KG1 (cell line): ENCODE measurements at regions not wholly inside any gene's neighbourhood (a gene's known extent, or its start where the extent isn't known, plus 50 kb on each side); places are given as distances from the start of the nearest gene placed in this dataset.
"Not testable (repeated sequence)": the region's sequence is repeated elsewhere in the genome, so short reads cannot be mapped to it uniquely, and the experiment has no call there.

ENCODE experiments used
- DNase-seq: peaks from one replicate; lab custom pipeline; 2025; lab: John Stamatoyannopoulos, UW

DNA sequence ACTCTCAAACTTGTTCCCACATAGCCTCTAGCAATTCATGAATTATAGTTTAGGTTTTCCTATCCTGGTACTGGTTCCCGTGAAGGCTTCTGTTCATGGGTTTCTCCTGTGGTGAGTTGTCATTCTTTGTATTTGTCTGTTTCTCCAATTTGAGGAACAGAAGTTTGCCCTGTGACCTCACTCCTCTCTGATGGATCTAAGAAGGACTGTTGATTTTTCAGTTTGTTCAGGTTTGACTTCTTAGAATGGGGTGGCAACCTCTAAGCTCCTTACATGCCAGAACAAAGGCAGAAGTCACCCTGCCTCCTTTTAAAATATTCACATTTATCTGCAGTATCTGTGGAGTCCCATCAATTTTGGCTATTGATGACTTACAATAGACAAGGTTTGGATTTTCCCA is 354.0 kb downstream of the SPRY2 start:
- DNase-seq = no peak

DNA sequence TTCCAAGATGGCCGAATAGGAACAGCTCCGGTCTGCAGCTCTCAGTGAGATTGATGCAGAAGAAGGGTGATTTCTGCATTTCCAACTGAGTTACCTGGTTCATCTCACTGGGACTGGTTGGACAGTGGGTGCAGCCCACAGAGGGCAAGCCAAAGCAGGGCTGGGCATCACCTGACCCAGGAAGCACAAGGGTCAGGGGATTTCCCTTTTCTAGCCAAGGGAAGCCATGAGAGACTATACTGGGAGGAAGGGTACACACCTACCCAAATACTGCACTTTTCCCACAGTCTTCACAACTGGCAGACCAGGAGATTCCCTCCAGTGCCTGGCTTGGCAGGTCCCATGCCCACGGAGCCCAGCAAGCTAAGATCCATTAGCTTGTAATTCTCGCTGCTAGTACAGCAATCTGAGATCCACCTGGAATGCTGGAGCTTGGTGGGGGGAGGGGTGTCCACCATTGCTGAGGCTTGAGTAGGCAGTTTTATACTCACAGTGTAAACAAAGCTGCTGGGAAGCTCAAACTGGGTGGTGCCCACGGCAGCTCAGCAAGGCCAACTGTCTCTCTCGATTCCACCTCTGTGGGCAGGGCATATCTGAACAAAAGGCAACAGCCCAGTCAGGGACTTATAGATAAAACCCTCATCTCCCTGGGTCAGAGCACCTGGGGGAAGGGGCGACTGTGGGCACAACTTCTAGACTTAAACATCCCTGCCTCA is 365.8 kb downstream of the SPRY2 start:
- not testable (repeated sequence) for DNase-seq

DNA sequence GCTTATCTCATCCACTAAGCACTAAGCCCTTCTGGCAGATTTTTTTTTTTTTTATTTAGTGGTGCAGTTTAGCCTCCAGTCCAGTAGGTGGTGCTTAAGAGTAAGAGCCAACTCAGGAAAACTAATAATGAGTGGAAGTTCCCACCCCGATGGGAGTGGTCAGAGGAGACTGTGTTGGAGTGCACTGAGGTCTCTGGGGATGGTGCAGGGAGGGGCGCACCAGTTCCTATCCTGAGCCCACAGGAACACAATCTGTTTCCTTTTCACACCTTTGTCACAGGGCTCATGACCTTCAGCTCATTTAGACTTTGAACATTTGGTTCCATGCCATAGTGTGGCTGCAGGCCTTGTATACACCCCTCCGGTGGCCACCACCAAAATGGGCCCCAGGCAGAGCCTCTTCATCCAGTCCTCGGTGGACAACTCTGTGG is 367.4 kb downstream of the SPRY2 start:
- no peak for DNase-seq

DNA sequence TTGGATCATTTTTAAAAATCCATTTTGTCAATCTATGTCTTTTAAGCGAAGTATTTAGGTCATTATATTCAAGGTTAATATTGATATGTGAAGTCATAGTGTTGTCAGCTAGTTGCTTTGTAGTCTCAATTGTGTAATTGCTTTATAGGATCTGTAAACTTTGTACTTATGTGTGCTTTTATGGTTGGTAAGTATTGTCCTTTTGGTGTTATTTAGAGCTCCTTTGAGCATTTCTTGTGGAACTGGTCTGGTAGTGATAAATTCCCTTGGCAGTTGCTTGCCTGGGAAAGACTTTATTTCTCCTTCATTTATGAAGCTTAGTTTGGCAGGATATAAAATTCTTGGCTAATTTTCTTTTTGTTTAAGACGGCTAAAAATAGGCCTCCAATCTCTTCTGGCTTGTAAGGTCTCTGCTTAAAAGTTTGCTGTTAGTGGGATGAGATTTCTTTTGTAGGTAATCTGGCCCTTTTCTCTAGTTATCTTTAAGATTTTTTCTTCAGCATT is 368.8 kb downstream of the SPRY2 start:
- DNase-seq = no peak

DNA sequence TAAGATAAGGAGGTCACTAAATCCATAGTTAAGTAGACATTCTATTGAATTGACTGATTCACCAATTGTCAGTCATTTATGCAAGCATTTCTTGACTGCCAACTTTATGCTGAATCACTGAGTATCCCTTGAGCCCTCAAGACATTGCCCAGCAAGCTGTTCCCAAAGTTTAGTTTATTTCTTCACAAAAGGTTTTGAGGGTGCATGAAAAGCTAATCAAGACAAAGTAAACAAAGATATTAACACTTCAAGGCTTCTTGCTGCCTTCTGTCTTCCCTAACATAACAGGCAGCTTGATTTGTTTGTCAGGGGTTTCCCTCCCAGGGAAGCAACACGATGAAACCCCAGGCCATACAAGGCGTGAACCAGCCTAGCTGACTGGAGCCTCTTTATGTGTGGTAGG is 374.4 kb downstream of the SPRY2 start:
- DNase-seq = no peak

DNA sequence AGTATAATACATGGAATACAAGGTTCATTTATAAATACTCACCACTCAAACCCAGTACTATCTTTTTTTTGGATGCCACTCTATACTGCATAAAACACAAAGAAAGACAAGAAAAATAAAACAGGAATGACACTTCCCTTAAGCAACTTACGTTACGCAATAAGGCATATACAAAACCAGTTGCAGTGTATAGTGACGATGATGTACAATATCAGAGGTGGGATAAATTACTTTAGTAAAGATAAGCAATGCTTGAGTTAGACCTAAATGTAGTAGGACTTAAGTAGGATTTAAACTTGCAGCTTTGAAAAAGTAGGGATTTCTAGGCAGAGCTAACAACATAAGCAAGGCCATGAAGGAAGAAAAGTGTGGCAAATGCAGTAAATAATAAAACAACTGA is 374.9 kb downstream of the SPRY2 start:
- no peak for DNase-seq

DNA sequence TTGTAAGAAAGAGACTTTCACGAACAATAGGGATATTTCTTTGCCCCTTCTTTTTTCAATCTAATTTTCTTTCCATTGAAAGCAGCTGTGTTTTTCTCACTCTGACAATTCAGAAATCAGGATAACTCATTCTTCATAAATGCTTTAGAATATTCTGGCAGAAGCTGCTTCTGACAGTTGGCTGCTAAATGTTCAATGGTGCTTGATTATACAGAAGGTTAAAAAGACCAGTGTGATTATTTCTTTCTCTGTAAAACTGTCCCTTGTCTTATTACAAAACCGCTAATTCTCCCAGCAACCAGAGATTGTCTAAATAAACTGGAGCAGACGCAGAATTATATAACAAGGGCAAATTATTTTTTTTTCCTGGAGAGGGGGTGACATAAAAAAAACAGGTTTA is 394.4 kb downstream of the SPRY2 start:
- DNase-seq = no peak

DNA sequence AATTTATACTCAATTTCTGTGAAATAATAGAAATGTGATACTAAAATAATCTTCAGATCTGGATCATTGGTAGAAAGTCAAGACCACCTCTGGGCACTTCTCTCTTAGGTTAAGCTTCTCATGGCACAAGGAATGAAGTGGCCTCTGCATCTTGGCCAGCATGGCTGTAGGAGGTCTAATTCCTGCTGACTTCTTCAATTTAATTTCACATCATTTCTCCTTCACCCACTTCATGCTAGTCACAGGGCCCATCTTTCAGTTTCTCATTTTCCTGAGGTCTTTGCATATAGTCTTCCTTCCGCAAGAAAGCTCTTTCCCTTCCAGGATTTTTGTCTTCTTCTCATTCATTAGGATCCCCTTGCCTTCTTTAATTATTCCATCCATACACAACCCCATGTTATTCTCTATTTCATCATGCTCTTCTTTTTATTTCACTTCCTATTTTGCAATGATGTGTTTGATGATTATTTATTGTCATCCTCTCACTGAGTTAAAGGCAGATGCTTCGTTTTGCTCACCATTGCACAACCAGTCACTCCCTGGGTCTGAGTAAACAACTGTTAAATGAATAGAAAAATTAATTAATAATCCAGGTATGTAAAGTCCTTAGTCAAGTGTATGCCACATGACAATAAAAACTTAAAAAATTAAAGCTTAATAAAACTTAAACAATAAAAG is 397.4 kb downstream of the SPRY2 start:
- no peak for DNase-seq

DNA sequence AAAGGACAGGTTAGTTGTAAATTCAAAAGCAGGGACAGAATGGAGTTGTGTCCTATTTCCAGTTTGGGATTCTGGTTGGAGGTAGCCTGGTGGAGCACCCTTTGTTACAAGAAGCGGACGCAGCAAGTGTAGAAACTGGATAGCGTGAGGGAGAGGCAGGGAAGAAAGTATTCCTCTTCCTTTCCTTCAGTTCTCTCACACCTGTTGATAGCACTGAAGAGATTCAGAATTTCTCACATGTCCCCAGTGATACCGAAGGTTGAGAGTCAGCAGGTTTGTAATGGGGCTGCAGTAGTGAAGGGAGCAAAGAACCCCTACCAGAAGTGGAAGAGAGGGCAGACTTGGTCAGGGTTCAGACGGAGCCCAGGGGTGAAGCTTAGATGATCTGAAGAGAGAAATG is 399.2 kb downstream of the SPRY2 start:
- no peak for DNase-seq

DNA sequence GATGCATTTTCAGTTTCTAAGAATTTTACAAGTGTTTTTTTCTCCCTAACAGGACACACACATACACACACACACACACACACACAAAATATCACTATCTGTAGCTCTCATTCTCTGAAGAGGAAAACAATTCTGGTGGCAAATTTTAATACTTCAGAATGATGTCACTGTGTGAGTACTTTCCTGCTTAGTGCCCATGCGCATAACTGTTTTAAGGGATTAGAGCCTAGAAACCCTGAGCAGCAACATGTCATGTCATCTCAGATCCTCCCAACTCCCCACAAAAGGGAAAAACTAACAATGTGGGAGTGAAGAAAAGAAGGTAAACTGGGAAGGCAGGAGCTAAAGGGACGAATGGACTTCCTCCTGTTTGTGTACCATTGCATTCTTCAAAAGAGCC is 401.2 kb downstream of the SPRY2 start:
- no peak for DNase-seq

DNA sequence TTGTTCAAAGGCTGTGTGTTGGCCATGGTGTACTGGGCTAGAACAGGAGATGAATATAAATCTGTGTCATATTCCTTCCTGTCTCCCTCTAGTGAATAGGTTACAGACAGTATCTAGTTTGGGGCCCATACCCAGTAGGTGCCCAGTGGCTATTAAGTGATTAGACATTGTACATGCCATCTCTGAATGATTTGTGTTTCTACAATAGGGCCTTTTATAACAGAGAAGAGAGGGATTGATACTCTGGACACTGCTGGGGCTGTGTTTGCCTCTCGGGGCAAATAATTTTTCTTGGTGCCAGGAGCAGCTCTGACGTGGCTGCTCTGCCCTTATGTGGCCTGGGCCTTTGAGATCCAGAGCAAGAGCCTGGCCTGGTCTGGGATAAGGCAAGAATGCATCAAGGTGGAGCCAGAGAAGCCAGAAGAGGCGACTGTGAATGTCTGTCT is 403.1 kb downstream of the SPRY2 start:
- no peak for DNase-seq

DNA sequence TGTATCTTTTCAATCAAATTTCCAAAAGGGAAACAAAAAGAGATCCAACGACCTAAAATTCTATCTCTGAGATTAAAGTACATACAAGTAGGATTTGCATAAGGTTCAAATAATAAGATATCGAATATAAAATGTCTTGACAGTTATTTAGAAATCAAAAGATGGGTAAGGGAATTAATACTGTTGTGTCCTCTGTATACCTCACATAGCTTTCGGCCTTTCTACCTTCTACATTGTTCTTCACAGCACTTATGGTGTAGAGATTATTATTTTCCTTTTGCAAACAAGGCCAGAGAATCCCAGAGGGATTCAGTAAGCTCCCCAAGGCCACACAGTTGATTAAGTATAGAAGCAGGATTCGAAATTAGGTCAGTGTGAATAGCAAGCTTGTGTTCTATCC is 403.6 kb downstream of the SPRY2 start:
- DNase-seq = no peak

DNA sequence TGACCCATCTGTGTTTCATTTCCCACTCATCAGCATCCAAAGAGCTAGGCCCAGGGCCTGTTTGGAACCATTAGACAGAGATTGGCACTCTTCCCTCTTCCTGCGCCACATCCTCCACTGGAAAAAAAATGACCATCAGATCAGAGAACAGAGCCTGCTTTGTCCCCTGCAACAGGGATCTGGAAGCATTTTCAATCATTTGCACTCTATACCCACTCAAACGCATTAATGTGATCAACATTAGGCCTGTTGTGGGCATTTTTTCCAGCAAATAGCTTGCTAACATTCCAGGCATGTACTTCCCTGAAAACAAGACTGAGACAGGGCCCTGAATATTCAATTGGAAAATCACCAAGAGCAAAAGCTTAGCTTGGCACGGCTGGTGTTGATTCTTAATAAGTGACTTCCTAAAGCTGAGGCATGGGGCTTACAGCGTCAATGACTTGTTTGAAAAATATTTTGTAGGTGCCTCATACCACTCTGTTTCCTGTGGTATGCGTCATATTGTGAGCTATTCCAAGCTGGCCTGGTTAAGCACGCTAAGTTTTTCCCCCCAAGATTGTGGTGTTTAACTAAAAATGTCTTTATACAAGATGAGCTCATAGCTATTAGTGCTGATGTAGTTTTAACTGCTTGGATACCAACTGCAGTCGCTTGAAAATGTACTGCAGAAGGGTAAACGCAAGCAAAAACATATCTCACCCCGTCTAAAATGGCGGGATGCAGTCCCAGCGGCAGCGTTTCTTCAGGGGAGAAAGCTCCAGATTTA is 404.4 kb downstream of the SPRY2 start:
- DNase-seq = no peak

DNA sequence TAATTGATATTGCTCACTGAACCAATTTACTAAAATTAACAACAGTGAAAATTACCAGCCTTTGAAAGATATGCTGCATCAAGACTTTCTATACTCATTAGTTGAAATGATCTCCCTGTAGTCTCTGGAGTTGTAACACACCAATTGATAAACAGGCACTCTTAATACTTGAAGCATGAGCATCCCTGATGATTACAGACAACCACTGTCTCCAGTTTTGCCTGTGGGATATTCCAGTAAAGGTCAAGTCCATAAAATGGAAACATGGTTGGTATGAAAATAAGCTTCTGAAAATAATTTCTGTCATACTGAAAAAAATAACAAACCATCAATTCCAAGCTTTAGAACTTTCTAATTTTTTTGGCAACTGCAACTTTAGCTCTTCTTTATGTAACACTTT is 405.8 kb downstream of the SPRY2 start:
- no peak for DNase-seq

DNA sequence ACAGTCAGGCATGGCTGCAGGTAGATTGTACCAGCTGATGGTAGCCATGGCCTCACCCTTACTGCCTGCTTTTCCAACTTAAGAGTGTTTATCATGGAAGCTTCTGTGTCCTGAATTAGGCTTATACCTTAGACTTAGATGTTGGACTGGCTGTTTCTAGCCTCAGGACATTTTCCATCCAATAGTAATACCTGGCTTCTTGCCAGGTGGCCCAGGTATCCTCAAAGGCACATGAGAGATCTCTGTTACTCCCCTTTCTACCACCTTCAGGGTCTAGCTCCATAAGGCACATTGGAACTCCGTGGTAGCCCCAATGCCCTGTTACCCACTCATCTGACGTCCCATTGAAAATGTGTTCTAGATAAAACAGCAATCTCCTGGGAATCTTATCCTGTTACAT is 407.5 kb downstream of the SPRY2 start:
- no peak for DNase-seq

DNA sequence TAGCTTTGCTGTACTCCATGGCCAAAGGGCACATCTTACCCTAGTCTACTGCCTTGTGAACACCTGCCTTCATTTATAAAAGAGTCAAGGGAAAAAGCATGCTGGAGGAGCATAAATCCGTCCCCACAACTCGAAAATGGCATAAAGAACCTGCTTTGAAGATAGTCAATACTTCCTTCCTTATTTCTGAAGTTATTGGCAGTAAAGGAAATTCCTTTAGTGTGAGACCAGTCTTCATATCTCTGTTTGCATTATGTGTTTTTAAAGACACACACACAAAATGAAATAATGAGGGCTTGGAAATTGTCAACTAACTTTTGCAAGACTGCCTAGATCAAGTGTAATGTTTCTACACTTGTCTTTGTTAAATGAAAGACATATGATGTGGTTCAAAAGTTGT is 408.4 kb downstream of the SPRY2 start:
- DNase-seq = no peak

DNA sequence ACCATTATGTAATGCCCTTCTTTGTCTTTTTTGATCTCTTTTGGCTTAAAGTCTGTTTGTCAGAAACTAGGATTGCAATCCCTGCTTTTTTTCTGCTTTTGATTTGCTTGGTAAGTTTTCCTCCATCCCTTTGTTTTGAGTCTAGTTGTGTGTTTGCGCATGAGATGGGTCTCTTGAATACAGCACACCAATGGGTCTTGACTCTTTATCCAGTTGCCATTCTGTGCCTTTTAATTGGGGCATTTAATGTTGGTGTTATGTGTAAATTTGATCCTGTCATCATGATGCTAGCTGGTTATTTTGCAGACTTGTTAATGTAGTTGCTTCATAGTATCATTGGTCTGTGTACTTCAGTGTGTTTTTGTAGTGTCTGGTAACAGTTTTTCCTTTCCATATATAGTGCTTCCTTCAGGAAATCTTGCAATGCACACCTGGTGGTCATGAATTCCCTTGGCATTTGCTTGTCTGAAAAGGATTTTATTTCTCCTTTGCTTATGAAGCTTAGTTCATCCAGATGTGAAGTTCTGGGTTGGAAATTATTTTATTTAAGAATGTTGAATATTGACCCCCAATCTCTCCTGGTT is 416.9 kb downstream of the SPRY2 start:
- DNase-seq = not testable (repeated sequence)

DNA sequence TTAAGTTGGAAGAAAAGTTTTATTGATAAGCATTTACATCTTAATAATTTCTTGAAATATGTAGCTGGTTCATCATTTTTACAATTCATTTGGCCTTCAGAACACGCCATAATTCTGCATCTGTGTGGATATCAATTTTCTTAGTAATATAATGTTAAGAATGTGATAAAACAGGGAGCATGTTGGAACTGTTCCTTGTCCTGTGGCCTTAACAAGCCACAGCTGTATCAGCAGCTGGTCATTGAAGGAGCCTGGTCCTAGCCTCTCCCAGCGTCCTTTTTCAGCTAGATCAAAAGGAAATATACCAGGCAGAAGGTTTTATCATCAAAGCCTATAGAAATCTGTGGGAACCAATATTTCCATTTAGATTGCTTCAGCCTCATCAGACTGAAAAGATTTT is 421.8 kb downstream of the SPRY2 start:
- DNase-seq = no peak

DNA sequence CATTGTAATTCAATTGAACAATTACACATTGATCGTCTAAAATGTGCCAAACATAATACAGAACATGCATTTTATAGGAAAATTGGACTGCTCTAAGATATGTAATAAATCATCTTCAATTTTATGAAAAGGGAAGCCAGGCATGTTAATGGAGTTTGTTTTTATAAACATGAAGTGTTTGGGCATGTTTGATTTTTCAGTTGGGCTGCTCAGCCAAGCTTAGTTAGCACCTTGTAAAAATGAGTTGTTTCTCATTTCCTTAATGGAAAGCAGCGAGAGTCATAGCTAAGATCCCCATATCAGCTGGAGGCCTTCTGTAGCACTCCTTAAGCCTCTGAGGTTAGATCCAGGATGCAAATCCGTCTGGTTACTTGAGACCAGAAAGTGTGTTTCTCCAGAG is 422.3 kb downstream of the SPRY2 start:
- DNase-seq = no peak

DNA sequence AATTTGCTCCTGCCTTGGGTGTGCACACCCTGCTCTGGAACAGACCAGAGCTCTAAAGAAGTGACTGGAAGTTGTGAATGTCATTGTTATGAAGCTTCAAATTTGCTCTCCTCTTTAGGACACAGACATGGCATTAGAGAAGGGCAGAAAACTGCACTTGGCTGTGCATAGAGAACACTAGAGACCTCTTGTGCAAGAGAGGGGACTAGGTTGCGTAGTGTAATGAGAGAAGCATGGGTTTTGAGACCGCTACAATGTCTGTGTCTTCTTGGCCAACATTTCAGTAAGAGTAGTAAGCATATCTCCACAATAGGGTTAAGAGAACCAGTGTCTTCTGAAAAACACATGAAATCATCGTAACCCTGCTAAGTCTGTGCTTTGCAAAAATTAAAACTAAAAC is 423.3 kb downstream of the SPRY2 start:
- no peak for DNase-seq

DNA sequence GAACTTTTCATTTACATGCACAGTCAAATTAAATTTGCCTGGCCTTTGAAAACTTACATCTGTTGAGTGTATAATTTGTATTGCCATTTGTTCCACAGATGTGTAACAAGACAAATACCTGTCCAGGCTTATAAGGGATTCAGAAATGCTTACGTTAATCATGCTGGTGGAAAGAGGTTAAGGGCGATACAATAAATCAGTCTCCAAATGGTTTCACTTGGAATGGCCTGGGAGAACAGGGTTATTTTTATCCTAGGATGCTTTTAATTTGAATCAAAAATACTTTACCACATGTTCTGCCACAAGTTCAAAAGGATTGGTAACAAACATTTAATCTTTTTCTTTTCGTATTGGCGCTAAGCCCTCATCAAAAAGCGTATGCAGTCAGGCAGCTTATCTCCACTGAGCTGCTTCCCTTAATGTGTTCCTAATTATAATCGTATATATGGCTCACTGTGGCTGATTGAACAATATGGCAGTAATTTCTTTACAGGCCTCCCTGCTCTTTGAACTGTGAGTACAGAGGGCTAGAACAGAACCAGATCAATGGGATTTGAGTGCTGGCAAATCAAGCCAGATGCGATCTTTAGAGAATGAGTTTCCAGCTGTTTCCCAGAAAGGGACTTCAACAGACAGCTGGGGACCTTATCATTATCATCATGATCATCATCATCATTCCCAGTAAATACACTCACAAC is 425.7 kb downstream of the SPRY2 start:
- no peak for DNase-seq
